Mesothelial cell of epicardium (in vitro differentiated cells): ENCODE measurements at regions not wholly inside any gene's neighbourhood (a gene's known extent, or its start where the extent isn't known, plus 50 kb on each side); places are given as distances from the start of the nearest gene placed in this dataset.

Experiments
- DNase-seq, 2 experiments: peaks; one replicate each; pipeline ENCODE4 v3.0.0; 2021; ENCODE audit warnings: low spot score in 2 of 2; ENCODE audit not compliant: unreplicated experiment in 2 of 2
- H3K27ac Mint-ChIP-seq: 2 replicates; pipeline ENCODE4 v1.8.0; 2021; ENCODE audit warnings: mixed read lengths
- H3K27me3 Mint-ChIP-seq: 2 replicates; pipeline ENCODE4 v1.8.0; 2021; ENCODE audit warnings: low read depth, mixed read lengths
- H3K36me3 Mint-ChIP-seq: 2 replicates; pipeline ENCODE4 v1.8.0; 2021; ENCODE audit warnings: mixed read lengths
- H3K4me1 Mint-ChIP-seq: 2 replicates; pipeline ENCODE4 v1.8.0; 2021; ENCODE audit warnings: mixed read lengths
- H3K4me3 Mint-ChIP-seq: 2 replicates; pipeline ENCODE4 v1.8.0; 2021; ENCODE audit warnings: mild to moderate bottlenecking, moderate library complexity, mixed read lengths
- H3K9me3 Mint-ChIP-seq: 2 replicates; pipeline ENCODE4 v1.8.0; 2021; ENCODE audit warnings: mixed read lengths
- TF ChIP-seq, protein P1 (sequence below): fragments of 200-600 bp; sonication (generic); IDR thresholded peaks from one replicate; pipeline ENCODE4 v1.5.0; 2021; ENCODE audit warnings: antibody characterized with exemption; ENCODE audit not compliant: unreplicated experiment

DNA sequence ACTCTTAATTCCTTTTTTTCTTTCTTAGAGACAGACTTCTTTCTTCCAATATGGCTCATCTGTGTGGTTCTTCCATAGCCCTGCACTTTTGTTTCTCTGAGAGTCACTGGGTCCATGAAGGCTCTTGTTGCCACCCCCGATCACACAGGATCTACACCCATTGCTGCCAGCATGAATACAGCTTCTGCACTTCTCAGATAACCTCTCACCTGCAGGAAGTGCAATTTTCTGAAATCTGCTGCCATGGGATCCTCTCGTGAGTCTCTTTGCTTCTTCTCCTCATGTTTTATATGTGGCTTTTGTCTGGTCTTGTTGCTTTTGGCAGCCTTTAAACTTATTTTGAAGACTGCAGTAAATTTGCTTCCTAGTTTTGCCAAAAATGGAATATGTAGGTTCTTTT, 171.2 kb downstream of the TMEM167A start:
- Mint-ChIP-seq H3K4me1 (peaks cover 30% of the 10 kb centered on the region), H3K4me3 (no peak overlapping the region), H3K9me3 (peaks cover 35% of the 10 kb centered on the region), H3K27me3 (no peaks in the 10 kb centered on the region), H3K36me3 (peaks cover 19% of the 10 kb centered on the region), H3K27ac (no peak overlapping the region)
- DNase-seq, result no peak
- TF ChIP-seq, protein P1, sequence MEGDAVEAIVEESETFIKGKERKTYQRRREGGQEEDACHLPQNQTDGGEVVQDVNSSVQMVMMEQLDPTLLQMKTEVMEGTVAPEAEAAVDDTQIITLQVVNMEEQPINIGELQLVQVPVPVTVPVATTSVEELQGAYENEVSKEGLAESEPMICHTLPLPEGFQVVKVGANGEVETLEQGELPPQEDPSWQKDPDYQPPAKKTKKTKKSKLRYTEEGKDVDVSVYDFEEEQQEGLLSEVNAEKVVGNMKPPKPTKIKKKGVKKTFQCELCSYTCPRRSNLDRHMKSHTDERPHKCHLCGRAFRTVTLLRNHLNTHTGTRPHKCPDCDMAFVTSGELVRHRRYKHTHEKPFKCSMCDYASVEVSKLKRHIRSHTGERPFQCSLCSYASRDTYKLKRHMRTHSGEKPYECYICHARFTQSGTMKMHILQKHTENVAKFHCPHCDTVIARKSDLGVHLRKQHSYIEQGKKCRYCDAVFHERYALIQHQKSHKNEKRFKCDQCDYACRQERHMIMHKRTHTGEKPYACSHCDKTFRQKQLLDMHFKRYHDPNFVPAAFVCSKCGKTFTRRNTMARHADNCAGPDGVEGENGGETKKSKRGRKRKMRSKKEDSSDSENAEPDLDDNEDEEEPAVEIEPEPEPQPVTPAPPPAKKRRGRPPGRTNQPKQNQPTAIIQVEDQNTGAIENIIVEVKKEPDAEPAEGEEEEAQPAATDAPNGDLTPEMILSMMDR, result no peak

DNA sequence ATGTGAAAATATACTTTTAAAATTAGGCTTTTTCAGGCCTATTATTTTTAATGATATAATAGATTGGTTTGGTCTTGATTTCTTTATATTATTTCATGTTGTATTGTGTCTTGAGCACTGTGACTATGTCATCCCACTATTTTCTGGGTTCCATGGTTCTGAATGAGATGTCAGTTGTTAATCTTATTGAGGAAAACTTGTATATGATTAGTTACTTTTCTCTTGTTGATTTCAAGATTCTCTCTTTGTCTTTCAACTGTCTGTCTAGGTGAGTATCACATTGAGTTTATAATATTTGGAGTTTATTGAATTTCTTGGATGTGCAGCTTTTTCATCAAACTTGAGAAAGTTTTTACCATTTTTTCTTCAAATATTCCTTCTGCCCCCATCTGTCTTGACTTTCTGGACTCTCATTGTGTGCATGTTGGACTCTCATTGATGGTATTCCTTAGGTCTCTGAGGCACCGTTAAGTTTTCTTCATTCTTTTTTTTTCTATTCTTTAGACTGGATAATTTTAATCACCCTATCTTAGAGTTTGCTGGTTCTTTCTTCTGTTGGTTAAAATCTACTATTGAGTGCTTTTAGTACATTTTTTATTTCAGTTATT, 175.8 kb downstream of the TMEM167A start:
- Mint-ChIP-seq H3K27me3 (no peaks in the 10 kb centered on the region), H3K4me1 (peaks cover 13% of the 10 kb centered on the region), H3K4me3 (no peak overlapping the region), H3K9me3 (peaks cover 57% of the 10 kb centered on the region), H3K27ac (no peak overlapping the region), H3K36me3 (peaks cover 31% of the 10 kb centered on the region)
- no peak for DNase-seq
- TF ChIP-seq, protein P1, result no peak

DNA sequence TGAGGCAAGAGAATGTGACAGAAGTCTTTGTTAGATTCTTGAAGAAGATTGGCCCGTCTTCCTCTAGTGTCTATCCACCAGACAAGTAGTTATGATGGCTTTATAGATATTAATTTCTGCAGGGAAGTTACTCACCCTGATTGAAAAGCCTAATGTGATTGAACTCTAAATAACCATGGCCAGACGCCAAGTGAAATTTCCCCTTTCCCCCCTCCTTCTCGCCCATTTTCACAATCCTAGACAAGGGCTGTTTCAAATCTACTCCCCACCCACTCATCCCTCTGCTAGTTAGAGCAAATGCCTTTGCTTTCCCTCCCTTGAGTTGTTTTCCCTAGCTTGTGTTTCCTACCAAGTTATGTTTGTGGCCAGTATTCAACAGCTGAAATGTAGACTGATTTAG, 182.5 kb downstream of the TMEM167A start:
- H3K9me3 Mint-ChIP-seq, result peaks cover 19% of the 10 kb centered on the region
- no peak overlapping the region for H3K4me3 Mint-ChIP-seq
- peak in 1 of 2 experiments; percentile 48 for DNase-seq
- TF ChIP-seq, protein P1, result no peak
- H3K27me3 Mint-ChIP-seq, result no peaks in the 10 kb centered on the region
- H3K4me1 Mint-ChIP-seq, result peaks cover 43% of the 10 kb centered on the region
- H3K27ac Mint-ChIP-seq, result peak overlapping the region; percentile 80
- H3K36me3 Mint-ChIP-seq, result peaks cover 12% of the 10 kb centered on the region

DNA sequence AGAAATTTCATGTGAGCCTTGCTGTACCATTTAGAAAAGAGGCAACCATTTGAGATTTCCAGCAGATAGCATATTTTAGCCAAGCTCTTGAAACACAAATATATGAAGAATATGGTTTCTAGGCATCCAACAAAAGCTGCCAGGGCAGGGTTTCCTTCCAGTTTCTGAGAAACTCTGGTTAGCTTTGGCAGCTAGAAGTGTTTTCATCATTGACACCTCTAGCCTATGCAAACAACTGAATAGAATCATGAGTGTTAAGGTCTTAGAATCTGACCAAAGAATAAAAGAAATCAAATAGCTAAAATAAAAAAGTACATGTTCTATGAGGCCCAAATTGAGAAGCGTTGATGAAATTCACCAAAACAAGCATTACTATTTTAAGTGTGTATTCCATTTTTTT, 188.1 kb downstream of the TMEM167A start:
- TF ChIP-seq, protein P1, result no peak
- Mint-ChIP-seq H3K4me1 (peaks cover 49% of the 10 kb centered on the region), H3K4me3 (no peak overlapping the region), H3K9me3 (no peaks in the 10 kb centered on the region), H3K27me3 (no peaks in the 10 kb centered on the region), H3K27ac (no peak overlapping the region), H3K36me3 (no peaks in the 10 kb centered on the region)
- DNase-seq, result no peak

DNA sequence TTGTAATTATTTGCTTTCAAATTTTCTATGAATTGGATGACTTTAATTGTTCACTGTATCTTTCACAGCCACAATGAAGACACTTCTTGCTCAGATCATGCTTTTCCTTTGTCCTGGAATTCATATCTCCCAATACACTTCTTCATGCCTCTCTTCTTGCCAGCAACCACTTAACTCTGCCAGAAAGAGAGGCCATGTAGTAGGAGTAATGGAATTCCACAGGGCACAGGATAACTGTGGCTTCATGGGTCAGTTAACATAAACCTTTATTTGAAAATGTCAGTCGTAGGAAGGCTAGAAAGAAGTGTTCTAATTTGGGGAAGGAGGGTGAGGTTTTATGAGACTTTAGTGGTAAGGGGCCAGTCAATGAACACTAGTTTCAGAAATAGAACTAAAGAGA, 190.3 kb downstream of the TMEM167A start:
- H3K27ac Mint-ChIP-seq, result peak overlapping the region; percentile 22
- no peak for DNase-seq

More for the DNA sequence above, 190.3 kb downstream of the TMEM167A start:
- H3K4me3 Mint-ChIP-seq, result no peak overlapping the region
- H3K9me3 Mint-ChIP-seq, result peaks cover 12% of the 10 kb centered on the region
- peaks cover 12% of the 10 kb centered on the region for H3K36me3 Mint-ChIP-seq
- TF ChIP-seq, protein P1, result no peak
- peaks cover 32% of the 10 kb centered on the region for H3K4me1 Mint-ChIP-seq
- H3K27me3 Mint-ChIP-seq, result no peaks in the 10 kb centered on the region
